GM12872 (cell line): ENCODE measurements at regions not wholly inside any gene's neighbourhood (a gene's known extent, or its start where the extent isn't known, plus 50 kb on each side); places are given as distances from the start of the nearest gene placed in this dataset.

ENCODE experiments used
- CTCF ChIP-seq: IDR thresholded peaks from 3 replicates; pipeline ENCODE4 v1.5.1; 2011; ENCODE audit warnings: low read depth, mild to moderate bottlenecking, low read length, moderate library complexity; ENCODE audit not compliant: insufficient read depth

- no peak for TF ChIP-seq CTCF
These were observed 170.5 kb downstream of the C16orf95 start for GRCh38 chr16:87146676-87147075.

- no peak for TF ChIP-seq CTCF
These were observed 168.1 kb downstream of the C16orf95 start for GRCh38 chr16:87149051-87149450.

GRCh38 chr16:87150262-87150661 lies 166.9 kb downstream of the C16orf95 start:
- TF ChIP-seq CTCF: no peak

- TF ChIP-seq CTCF: no peak
These were observed 166.4 kb downstream of the C16orf95 start for GRCh38 chr16:87150681-87151280.

- no peak for TF ChIP-seq CTCF
These were observed 164.9 kb downstream of the C16orf95 start for GRCh38 chr16:87152221-87152755.

- TF ChIP-seq CTCF: no peak
These were observed 163.9 kb downstream of the C16orf95 start for GRCh38 chr16:87153326-87153725.

- no peak for TF ChIP-seq CTCF
These were observed 161.0 kb downstream of the C16orf95 start for GRCh38 chr16:87156195-87156594.
